Neural progenitor cell (in vitro differentiated cells): ENCODE measurements at regions not wholly inside any gene's neighbourhood (a gene's known extent, or its start where the extent isn't known, plus 50 kb on each side); places are given as distances from the start of the nearest gene placed in this dataset.

Experiments used
- EZH2 ChIP-seq: fragments of 200-600 bp; sonication (generic); IDR thresholded peaks from 2 replicates; pipeline ENCODE4 v1.6.1; 2017; ENCODE audit warnings: antibody characterized with exemption, mild to moderate bottlenecking, moderate library complexity
- TF ChIP-seq, protein P1 (sequence below): fragments of 200-600 bp; sonication (generic); IDR thresholded peaks from 2 replicates; pipeline ENCODE4 v1.5.1; 2017; ENCODE audit warnings: antibody characterized with exemption, mild to moderate bottlenecking

GRCh38 chr11:25775603-25776002 lies 556.3 kb upstream of the ANO3 start:
- TF ChIP-seq, protein P1, sequence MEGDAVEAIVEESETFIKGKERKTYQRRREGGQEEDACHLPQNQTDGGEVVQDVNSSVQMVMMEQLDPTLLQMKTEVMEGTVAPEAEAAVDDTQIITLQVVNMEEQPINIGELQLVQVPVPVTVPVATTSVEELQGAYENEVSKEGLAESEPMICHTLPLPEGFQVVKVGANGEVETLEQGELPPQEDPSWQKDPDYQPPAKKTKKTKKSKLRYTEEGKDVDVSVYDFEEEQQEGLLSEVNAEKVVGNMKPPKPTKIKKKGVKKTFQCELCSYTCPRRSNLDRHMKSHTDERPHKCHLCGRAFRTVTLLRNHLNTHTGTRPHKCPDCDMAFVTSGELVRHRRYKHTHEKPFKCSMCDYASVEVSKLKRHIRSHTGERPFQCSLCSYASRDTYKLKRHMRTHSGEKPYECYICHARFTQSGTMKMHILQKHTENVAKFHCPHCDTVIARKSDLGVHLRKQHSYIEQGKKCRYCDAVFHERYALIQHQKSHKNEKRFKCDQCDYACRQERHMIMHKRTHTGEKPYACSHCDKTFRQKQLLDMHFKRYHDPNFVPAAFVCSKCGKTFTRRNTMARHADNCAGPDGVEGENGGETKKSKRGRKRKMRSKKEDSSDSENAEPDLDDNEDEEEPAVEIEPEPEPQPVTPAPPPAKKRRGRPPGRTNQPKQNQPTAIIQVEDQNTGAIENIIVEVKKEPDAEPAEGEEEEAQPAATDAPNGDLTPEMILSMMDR: no peak
- no peak for TF ChIP-seq EZH2
